ENCODE measurements at regions not wholly inside any gene's neighbourhood (a gene's known extent, or its start where the extent isn't known, plus 50 kb on each side); places are given as distances from the start of the nearest gene placed in this dataset.
A peak's percentile ranks its signal among the peaks of the same experiment; 100 is the strongest.

- DNase-seq (ENCODE audit: low read depth), result peak; percentile 52
- H3K4me3 ChIP-seq (ENCODE audit: control insufficient read depth, low read depth, low read length), result no peak overlapping the region
- TF ChIP-seq CTCF (conservative IDR thresholded peaks at IDR 0.05; ENCODE audit: control insufficient read depth, insufficient read depth, low read depth, low read length), result no peak
These were observed 1026.0 kb downstream of the TUSC7 start for GRCh38 chr3:117735481-117736101.

- peak; percentile 16 for DNase-seq (ENCODE audit: low read depth)
- TF ChIP-seq CTCF (conservative IDR thresholded peaks at IDR 0.05; ENCODE audit: control insufficient read depth, insufficient read depth, low read depth, low read length), result no peak
- no peak overlapping the region for H3K4me3 ChIP-seq (ENCODE audit: control insufficient read depth, low read depth, low read length)
These were observed 1027.3 kb downstream of the TUSC7 start for GRCh38 chr3:117736846-117737245.

- no peak for TF ChIP-seq CTCF (conservative IDR thresholded peaks at IDR 0.05; ENCODE audit: control insufficient read depth, insufficient read depth, low read depth, low read length)
- no peak overlapping the region for H3K4me3 ChIP-seq (ENCODE audit: control insufficient read depth, low read depth, low read length)
- no peak for DNase-seq (ENCODE audit: low read depth)
These were observed 1034.4 kb downstream of the TUSC7 start for GRCh38 chr3:117743993-117744392.

DNA sequence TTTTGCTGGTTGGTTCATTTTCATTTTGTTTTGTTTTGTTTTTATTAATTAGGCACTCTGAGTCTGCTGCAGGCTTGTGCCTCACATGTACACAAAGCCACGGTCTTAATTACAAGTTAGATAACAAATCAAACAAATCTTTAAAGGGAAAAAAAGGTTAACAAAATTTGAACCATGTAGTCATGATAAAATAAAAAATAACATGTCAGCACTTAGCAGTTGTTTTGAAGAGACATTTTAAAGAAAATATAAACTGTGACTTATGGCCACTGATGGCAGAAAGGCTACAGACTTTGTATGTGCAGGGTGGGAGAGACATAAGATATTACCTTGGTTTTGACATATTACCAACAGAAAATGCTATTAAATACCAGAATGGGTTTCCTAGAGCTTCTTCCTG lies 1035.4 kb downstream of the TUSC7 start:
- H3K4me3 ChIP-seq (ENCODE audit: control insufficient read depth, low read depth, low read length), result no peak overlapping the region
- DNase-seq (ENCODE audit: low read depth), result no peak
- no peak for TF ChIP-seq CTCF (conservative IDR thresholded peaks at IDR 0.05; ENCODE audit: control insufficient read depth, insufficient read depth, low read depth, low read length)

- DNase-seq (ENCODE audit: low read depth), result no peak
- no peak for TF ChIP-seq CTCF (conservative IDR thresholded peaks at IDR 0.05; ENCODE audit: control insufficient read depth, insufficient read depth, low read depth, low read length)
- no peak overlapping the region for H3K4me3 ChIP-seq (ENCODE audit: control insufficient read depth, low read depth, low read length)
These were observed 1035.9 kb downstream of the TUSC7 start for GRCh38 chr3:117745516-117745915.

- no peak for TF ChIP-seq CTCF (conservative IDR thresholded peaks at IDR 0.05; ENCODE audit: control insufficient read depth, insufficient read depth, low read depth, low read length)
- H3K4me3 ChIP-seq (ENCODE audit: control insufficient read depth, low read depth, low read length), result no peak overlapping the region
- no peak for DNase-seq (ENCODE audit: low read depth)
These were observed 1036.5 kb downstream of the TUSC7 start for GRCh38 chr3:117746066-117746465.

- no peak for TF ChIP-seq CTCF (conservative IDR thresholded peaks at IDR 0.05; ENCODE audit: control insufficient read depth, insufficient read depth, low read depth, low read length)
- no peak for DNase-seq (ENCODE audit: low read depth)
- no peak overlapping the region for H3K4me3 ChIP-seq (ENCODE audit: control insufficient read depth, low read depth, low read length)
These were observed 1038.6 kb downstream of the TUSC7 start for GRCh38 chr3:117748131-117748530.

Measured in fibroblast of mammary gland (primary cell).